GM18505 (cell line): ENCODE measurements at regions not wholly inside any gene's neighbourhood (a gene's known extent, or its start where the extent isn't known, plus 50 kb on each side); places are given as distances from the start of the nearest gene placed in this dataset.

Experiments
- ATAC-seq: cut with Tn5 transposase; IDR thresholded peaks from one replicate; pipeline ENCODE4 v1.9.1; 2021; ENCODE audit not compliant: unreplicated experiment
- POLR2A ChIP-seq: IDR thresholded peaks from 4 replicates; pipeline ENCODE4 v1.6.1; 2011; ENCODE audit warnings: borderline replicate concordance; ENCODE audit not compliant: insufficient read depth, insufficient read length; ENCODE audit errors: extremely low read depth

DNA sequence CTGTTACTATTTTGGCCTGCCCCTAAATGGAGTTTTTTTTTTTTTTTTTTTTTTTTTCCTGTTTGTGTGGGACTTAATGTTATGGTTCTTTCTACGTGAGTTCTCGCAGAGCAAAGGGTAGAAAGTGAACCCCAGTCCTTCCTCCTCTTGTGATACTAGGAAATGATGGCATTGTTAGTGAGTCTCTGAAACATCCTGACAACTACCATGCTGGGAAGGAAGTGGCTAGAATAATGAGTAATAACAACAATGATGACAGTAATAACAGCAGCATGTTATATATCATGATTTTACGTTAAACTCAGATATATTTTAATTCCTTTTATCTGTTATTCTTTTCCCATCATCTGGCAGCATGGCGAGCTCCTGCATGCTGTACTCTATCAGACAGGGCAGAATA lies 216.2 kb upstream of the LINC00305 start:
- no peak for TF ChIP-seq POLR2A
- no peak for ATAC-seq

- TF ChIP-seq POLR2A, result no peak
- ATAC-seq, result no peak
Measured at GRCh38 chr18:64337673-64338072, 188.8 kb upstream of the LINC00305 start.

DNA sequence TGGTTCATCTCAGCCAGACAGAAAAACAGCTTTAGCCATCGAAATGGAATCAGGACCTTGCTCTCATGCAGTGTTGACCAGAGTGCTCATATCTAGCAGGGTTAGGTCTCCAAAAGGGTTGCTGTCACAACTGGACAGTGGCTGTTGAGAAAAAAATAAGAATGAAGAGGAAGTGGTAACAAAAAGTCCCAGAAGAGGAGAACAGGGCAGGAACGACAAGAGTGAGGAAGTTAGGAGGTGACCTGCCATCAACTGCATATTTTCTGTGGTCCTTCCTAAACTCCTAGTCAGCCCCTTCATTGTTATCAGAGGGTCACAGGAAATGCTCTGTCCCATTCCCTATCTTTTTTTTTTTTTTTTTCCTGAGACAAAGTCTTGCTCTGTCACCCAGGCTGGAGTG lies 188.1 kb upstream of the LINC00305 start:
- no peak for ATAC-seq
- TF ChIP-seq POLR2A, result no peak

- ATAC-seq, result no peak
Measured at GRCh38 chr18:64334748-64335147, 185.9 kb upstream of the LINC00305 start.

GRCh38 chr18:64333584-64333983 lies 184.7 kb upstream of the LINC00305 start:
- ATAC-seq, result no peak
- TF ChIP-seq POLR2A, result no peak

More at GRCh38 chr18:64334748-64335147, 185.9 kb upstream of the LINC00305 start:
- no peak for TF ChIP-seq POLR2A

DNA sequence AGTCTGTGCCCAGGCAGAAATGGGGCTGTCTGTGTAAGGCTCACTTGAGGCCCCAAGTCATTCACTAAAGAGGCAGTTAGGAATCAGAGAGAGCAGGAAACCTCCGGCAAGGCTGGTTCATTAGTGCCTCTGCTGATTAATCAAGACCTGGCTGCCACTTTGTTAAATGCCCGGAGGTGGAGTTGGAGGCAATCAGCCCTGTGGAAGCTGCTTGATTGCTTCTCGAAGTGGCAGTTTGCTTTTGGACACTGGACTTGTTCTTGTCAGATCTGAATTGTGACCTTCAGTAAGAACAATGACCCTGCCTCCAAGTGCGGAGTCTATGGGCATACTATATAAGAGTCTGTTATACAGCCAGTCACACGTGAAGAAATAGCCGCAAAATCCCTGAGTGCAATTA lies 183.9 kb upstream of the LINC00305 start:
- ATAC-seq, result no peak
- no peak for TF ChIP-seq POLR2A

GRCh38 chr18:64331419-64331818 lies 182.5 kb upstream of the LINC00305 start:
- ATAC-seq, result no peak
- TF ChIP-seq POLR2A, result no peak

- TF ChIP-seq POLR2A, result no peak
- ATAC-seq, result no peak
Measured at GRCh38 chr18:64330931-64331330, 182.0 kb upstream of the LINC00305 start.

DNA sequence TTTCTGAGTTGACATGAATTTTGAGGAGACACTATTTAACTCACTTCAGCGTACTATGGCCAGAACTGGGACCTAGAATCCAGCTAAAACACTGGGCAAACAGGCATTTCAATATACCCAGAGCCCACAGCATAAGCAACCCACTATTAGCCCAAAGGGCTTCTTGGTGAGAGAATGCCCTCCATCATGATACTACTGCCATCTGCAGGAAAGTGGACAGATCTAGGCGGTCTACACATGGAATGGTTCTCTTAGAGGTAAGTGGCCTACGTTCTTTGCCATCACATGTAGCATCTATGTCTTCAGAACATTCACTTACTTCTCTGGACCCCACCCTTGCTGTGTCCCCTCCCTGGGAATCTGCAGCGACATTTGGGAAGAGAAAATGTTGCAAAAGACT lies 181.3 kb upstream of the LINC00305 start:
- ATAC-seq, result no peak
- no peak for TF ChIP-seq POLR2A

DNA sequence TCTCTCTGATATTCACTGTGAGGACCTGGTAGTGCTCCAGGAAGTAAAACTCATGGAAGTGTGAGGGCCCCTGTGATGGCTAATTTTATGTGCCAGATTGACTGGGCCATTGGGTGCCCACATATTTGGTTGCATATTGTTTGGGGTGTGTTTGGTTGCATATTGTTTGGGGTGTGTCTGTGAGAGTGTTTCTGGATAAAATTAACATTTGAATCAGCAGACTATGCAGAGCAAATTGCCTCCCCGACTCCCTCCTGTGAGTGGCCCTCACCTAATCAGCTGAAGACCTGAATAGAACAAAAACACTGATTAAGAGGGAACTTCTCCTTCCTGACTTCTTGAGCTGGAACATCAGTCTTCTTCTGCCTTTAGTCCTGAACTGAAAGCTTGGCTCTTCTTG lies 173.3 kb upstream of the LINC00305 start:
- ATAC-seq, result no peak
- TF ChIP-seq POLR2A, result no peak

DNA sequence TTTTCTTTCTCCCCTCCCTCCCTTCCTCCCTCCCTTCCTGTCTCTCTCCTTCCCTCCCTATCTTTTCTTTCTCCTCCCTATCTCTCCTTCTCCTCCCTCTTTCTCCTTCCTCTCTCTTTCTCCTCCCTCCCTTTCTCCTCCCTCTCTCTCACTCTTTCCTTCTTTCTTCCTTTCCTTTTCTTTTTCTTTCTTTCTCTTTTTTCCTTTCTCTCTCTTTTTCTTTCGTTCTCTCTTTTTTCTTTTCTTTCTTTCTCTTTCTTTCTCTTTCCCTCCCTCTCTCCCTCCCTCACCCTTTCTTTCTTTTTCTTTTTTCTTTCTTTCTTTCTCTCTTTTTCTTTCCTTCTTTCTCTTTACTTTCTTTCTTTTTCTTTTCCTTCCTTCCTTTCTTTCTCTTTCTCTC lies 169.7 kb upstream of the LINC00305 start:
- TF ChIP-seq POLR2A, result no peak
- ATAC-seq, result no peak

- no peak for TF ChIP-seq POLR2A
- no peak for ATAC-seq
Measured at GRCh38 chr18:64311859-64312258, 163.0 kb upstream of the LINC00305 start.

DNA sequence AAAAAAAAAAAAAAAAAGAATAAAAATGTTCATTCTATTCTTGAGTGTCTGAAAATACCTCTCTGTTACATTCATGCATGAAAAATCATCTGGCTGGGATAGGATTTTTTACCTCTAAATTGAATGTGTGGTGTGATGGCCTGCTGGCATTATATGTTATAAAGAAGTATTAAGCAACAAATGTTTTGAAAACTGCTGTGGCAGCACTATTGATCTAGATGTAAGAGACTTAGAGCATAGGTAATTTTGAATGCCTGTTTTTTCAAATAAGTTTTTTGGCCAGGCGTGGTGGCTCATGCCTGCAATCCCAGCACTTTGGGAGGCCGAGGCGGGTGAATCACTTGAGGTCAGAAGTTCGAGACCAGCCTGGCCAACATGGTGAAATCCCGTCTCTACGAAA lies 147.0 kb upstream of the LINC00305 start:
- ATAC-seq, result no peak
- TF ChIP-seq POLR2A, result no peak

DNA sequence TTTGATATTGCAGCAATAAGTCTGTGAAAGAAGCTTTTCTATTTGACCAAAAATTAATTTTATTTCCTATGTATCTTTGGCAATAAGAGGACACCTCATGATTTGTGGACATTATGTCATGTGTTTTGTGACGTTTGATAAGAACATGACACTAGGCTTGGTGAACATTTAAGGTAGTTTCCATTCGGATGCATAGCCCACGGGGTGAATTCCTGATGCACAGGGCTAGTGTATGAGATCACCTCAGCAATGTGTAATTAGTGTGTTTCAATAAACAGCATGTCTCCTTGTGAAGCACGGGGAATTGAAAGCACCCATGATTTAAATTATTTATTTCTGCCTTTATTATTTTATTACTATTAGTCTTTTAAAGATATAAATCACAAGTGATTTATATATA lies 146.1 kb upstream of the LINC00305 start:
- ATAC-seq, result no peak
- TF ChIP-seq POLR2A, result no peak

GRCh38 chr18:64288432-64288831 lies 139.5 kb upstream of the LINC00305 start:
- TF ChIP-seq POLR2A, result no peak
- ATAC-seq, result no peak
